ENCODE measurements at regions not wholly inside any gene's neighbourhood (a gene's known extent, or its start where the extent isn't known, plus 50 kb on each side); places are given as distances from the start of the nearest gene placed in this dataset.

DNA sequence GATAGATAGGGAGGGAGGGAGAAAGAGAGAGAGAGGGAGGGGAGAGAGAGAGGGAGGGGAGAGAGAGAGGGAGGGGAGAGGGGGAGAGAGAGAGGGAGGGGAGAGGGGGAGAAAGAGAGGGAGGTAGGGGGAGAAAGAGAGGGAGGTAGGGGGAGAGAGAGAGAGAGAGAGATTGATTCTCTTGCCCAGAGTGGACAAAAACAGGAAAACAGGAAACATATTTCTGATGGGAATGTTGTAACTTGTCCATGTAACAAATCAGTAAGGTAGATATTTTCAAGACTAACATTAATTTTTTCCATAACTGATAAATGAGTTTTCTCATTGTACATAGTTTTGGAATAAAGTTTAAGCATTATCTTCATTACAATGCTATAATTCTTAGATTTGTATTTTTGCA lies 811.7 kb upstream of the GRAMD2B start:
- DNase-seq = no peak
- Histone ChIP-seq H3K9me3 (no peaks in the 10 kb centered on the region), H3K4me3 (no peak overlapping the region), H3K27ac (no peak overlapping the region), H3K36me3 (no peaks in the 10 kb centered on the region), H3K27me3 (no peaks in the 10 kb centered on the region), H3K4me1 (no peaks in the 10 kb centered on the region)
- TF ChIP-seq POLR2A (IDR thresholded peaks at IDR 0.05) = no peak
- TF ChIP-seq, protein P1, sequence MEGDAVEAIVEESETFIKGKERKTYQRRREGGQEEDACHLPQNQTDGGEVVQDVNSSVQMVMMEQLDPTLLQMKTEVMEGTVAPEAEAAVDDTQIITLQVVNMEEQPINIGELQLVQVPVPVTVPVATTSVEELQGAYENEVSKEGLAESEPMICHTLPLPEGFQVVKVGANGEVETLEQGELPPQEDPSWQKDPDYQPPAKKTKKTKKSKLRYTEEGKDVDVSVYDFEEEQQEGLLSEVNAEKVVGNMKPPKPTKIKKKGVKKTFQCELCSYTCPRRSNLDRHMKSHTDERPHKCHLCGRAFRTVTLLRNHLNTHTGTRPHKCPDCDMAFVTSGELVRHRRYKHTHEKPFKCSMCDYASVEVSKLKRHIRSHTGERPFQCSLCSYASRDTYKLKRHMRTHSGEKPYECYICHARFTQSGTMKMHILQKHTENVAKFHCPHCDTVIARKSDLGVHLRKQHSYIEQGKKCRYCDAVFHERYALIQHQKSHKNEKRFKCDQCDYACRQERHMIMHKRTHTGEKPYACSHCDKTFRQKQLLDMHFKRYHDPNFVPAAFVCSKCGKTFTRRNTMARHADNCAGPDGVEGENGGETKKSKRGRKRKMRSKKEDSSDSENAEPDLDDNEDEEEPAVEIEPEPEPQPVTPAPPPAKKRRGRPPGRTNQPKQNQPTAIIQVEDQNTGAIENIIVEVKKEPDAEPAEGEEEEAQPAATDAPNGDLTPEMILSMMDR (IDR thresholded peaks at IDR 0.05) = no peak
- intact Hi-C loops (cut with DNase I; ENCODE audit: low total_unique reads) = no loop called here

DNA sequence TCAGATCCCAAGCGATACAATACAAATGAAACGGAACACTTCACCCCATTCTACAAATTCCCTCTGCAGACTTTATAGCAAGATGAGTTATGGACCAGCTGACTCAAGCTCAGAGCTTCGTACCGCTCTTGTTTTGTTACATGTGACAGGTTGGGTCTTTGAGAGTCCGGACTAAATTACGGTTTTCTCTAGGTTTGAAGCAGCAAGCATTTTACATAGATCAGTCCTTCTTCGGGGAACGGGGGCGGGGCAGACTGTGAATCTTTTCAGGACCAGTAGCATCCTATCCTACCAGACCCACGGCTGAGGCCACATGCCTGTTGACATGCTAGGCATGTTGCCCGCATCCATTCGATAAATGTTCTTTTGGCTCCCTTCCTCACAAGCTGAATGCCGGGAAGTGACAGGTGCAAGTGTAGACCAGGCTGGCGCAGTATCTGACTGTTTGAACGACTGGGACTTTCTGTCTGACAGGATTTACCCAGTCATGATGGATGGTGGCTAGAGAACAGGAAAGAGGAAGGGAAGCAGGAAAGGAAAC lies 811.0 kb upstream of the GRAMD2B start:
- no peaks in the 10 kb centered on the region for H3K36me3 ChIP-seq

DNA sequence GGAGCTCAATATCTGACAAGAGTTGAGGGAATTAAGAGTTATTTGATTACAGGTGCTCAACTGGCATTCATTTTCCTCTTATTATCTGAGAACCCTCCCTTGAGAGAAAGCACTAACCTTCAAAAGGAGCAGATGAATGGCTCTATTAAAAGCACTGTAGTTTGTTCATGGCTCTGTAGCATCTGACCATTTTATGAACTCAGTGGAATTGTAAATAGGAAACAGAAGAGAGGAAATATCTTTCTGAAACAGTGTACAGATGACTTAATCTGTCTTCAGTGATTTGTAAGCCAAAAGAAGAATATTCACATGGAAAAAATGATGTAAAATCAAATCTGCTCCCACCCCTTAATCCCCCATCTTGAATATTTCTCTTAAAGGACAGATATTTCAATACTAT lies 810.4 kb upstream of the GRAMD2B start:
- H3K27me3 ChIP-seq = no peaks in the 10 kb centered on the region
- H3K36me3 ChIP-seq = no peaks in the 10 kb centered on the region
- H3K27ac ChIP-seq = no peak overlapping the region
- H3K9me3 ChIP-seq = no peaks in the 10 kb centered on the region
- H3K4me1 ChIP-seq = no peaks in the 10 kb centered on the region
- no peak overlapping the region for H3K4me3 ChIP-seq
- no peak for DNase-seq
- intact Hi-C loops (cut with DNase I; ENCODE audit: low total_unique reads) = no loop called here
- TF ChIP-seq, protein P1 (IDR thresholded peaks at IDR 0.05) = no peak
- TF ChIP-seq POLR2A (IDR thresholded peaks at IDR 0.05) = no peak

More for the DNA sequence above, 811.0 kb upstream of the GRAMD2B start:
- TF ChIP-seq, protein P1 (IDR thresholded peaks at IDR 0.05) = no peak
- TF ChIP-seq POLR2A (IDR thresholded peaks at IDR 0.05) = no peak
- intact Hi-C loops (cut with DNase I; ENCODE audit: low total_unique reads) = no loop called here
- Histone ChIP-seq H3K27ac (no peak overlapping the region), H3K4me1 (no peaks in the 10 kb centered on the region), H3K27me3 (no peaks in the 10 kb centered on the region), H3K9me3 (no peaks in the 10 kb centered on the region), H3K4me3 (no peak overlapping the region)
- peak in 1 of 2 donors; percentile 13 for DNase-seq

DNA sequence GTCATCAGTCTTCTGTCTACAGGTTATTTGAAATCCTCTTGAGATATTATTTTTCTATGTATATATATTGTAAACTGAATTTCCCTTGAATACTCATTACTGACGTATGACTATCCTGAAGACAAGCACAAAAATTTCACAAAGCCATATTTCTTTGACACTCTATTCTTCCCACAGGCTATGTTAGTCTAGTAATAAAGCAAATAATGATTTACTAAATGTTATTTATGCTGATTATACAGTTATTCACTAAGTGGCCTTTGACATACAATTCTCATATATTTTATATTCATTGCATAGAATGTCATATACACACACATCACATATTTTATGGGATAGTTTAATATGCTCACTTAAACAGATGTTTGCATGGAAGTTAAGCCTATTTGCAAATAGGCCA lies 793.0 kb upstream of the GRAMD2B start:
- Histone ChIP-seq H3K9me3 (no peaks in the 10 kb centered on the region), H3K36me3 (no peaks in the 10 kb centered on the region), H3K4me3 (no peak overlapping the region), H3K4me1 (no peaks in the 10 kb centered on the region), H3K27ac (no peak overlapping the region), H3K27me3 (no peaks in the 10 kb centered on the region)
- DNase-seq = no peak
- TF ChIP-seq POLR2A (IDR thresholded peaks at IDR 0.05) = no peak
- TF ChIP-seq, protein P1 (IDR thresholded peaks at IDR 0.05) = no peak
- intact Hi-C loops (cut with DNase I; ENCODE audit: low total_unique reads) = no loop called here

DNA sequence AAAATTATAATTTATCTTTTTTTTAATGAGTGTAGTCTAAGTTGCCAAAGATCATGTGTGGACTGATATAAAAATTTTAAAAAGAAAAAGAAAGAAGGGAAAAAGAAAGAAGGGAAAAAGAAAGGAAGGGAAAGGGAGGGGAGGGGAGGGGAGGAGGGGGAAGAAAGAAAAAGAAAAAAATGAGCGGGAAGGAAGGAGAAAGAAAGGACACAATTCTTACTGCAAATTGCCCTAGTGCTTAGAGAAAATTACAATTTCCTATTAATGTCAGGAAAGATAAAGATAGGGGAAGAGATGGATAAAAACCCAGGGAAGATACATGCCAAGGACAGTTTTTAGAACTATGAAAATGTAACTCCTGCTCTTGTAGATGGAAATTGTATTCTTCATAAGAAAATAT lies 789.7 kb upstream of the GRAMD2B start:
- intact Hi-C loops (cut with DNase I; ENCODE audit: low total_unique reads) = no loop called here
- no peak overlapping the region for H3K27ac ChIP-seq
- H3K36me3 ChIP-seq = no peaks in the 10 kb centered on the region
- no peak for TF ChIP-seq POLR2A (IDR thresholded peaks at IDR 0.05)
- TF ChIP-seq, protein P1 (IDR thresholded peaks at IDR 0.05) = no peak
- no peak overlapping the region for H3K4me3 ChIP-seq
- H3K27me3 ChIP-seq = no peaks in the 10 kb centered on the region
- no peaks in the 10 kb centered on the region for H3K9me3 ChIP-seq
- H3K4me1 ChIP-seq = no peaks in the 10 kb centered on the region
- DNase-seq = no peak
